Choroid plexus epithelial cell (primary cell): ENCODE measurements at regions not wholly inside any gene's neighbourhood (a gene's known extent, or its start where the extent isn't known, plus 50 kb on each side); places are given as distances from the start of the nearest gene placed in this dataset.

ENCODE experiments used
- DNase-seq: peaks from one replicate; pipeline ENCODE4 v3.0.0-alpha.2; 2010; ENCODE audit warnings: low read depth
- H3K4me3 ChIP-seq: 2 replicates; pipeline ENCODE4 v1.5.1; 2011; ENCODE audit warnings: low read depth, mild to moderate bottlenecking, control low read depth, low read length, moderate library complexity
- TF ChIP-seq, protein P1 (sequence below): conservative IDR thresholded peaks from 2 replicates; pipeline ENCODE4 v1.5.1; 2011; ENCODE audit warnings: low read depth, mild to moderate bottlenecking, control low read depth, inconsistent platforms, low read length, moderate library complexity

GRCh38 chr1:199551967-199552565, 475.4 kb upstream of the NR5A2 start:
- TF ChIP-seq, protein P1, sequence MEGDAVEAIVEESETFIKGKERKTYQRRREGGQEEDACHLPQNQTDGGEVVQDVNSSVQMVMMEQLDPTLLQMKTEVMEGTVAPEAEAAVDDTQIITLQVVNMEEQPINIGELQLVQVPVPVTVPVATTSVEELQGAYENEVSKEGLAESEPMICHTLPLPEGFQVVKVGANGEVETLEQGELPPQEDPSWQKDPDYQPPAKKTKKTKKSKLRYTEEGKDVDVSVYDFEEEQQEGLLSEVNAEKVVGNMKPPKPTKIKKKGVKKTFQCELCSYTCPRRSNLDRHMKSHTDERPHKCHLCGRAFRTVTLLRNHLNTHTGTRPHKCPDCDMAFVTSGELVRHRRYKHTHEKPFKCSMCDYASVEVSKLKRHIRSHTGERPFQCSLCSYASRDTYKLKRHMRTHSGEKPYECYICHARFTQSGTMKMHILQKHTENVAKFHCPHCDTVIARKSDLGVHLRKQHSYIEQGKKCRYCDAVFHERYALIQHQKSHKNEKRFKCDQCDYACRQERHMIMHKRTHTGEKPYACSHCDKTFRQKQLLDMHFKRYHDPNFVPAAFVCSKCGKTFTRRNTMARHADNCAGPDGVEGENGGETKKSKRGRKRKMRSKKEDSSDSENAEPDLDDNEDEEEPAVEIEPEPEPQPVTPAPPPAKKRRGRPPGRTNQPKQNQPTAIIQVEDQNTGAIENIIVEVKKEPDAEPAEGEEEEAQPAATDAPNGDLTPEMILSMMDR, result peak; percentile 81
- H3K4me3 ChIP-seq, result no peak overlapping the region
- DNase-seq, result peak; percentile 88

GRCh38 chr1:199553104-199553503, 474.4 kb upstream of the NR5A2 start:
- no peak for DNase-seq
- H3K4me3 ChIP-seq, result no peak overlapping the region
- TF ChIP-seq, protein P1, result no peak

GRCh38 chr1:199561334-199561733, 466.2 kb upstream of the NR5A2 start:
- H3K4me3 ChIP-seq, result no peak overlapping the region
- no peak for DNase-seq
- TF ChIP-seq, protein P1, result no peak

DNA sequence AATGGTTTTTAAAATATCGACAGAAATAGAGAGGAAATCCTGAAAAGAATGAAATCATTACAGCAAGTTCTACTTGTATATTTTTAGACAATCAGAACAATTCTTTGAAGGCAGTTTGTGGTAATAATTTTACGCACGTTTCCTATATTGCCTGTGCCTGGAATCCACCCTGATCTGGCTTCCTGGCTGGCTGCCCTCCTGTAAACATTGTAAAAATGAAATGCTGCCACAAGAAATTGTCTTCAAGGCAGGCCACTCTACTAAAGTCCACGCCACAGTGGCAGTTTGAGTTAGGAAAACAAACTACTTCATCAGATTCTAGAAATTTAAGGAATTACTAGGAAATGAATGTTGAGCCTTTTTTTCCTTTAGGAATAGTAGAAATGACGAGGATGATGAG, 454.5 kb upstream of the NR5A2 start:
- H3K4me3 ChIP-seq, result no peak overlapping the region
- TF ChIP-seq, protein P1, result no peak
- DNase-seq, result no peak

GRCh38 chr1:199574950-199575349, 452.6 kb upstream of the NR5A2 start:
- DNase-seq, result no peak
- TF ChIP-seq, protein P1, result no peak
- H3K4me3 ChIP-seq, result no peak overlapping the region

- no peak overlapping the region for H3K4me3 ChIP-seq
- no peak for DNase-seq
Measured at GRCh38 chr1:199580300-199580699, 447.2 kb upstream of the NR5A2 start.

DNA sequence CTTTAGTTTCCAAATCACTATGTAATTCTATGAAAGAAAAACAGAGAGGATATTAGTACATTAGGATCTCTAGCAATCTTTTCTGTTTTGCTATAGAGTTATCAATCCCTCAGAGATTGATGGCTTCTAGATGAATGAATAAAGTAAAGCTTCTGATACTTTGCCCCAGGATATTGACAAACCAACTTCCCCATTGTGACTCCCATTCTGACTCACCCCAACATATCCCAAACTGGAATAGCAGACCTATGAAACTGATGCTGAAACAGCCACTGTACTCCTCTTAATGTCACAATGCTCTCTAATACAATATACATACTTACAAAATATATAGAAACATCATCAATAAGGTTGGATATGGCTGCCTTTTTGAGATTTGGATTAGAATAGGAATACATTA, 442.1 kb upstream of the NR5A2 start:
- TF ChIP-seq, protein P1, result no peak
- DNase-seq, result no peak
- H3K4me3 ChIP-seq, result no peak overlapping the region

More at GRCh38 chr1:199580300-199580699, 447.2 kb upstream of the NR5A2 start:
- TF ChIP-seq, protein P1, result no peak
